ENCODE measurements at regions not wholly inside any gene's neighbourhood (a gene's known extent, or its start where the extent isn't known, plus 50 kb on each side); places are given as distances from the start of the nearest gene placed in this dataset.
"Not testable (repeated sequence)": the region's sequence is repeated elsewhere in the genome, so short reads cannot be mapped to it uniquely, and the experiment has no call there.

GRCh38 chr10:15921423-15921945 lies 61.2 kb upstream of the MINDY3 start:
- peak; percentile 46 for DNase-seq (ENCODE audit: low read depth, low spot score)

- DNase-seq (ENCODE audit: low read depth, low spot score) = no peak
Observed at GRCh38 chr10:15931376-15931775, 71.1 kb upstream of the MINDY3 start.

- DNase-seq (ENCODE audit: low read depth, low spot score) = not testable (repeated sequence)
Observed at GRCh38 chr10:15939543-15939942, 79.2 kb upstream of the MINDY3 start.

DNA sequence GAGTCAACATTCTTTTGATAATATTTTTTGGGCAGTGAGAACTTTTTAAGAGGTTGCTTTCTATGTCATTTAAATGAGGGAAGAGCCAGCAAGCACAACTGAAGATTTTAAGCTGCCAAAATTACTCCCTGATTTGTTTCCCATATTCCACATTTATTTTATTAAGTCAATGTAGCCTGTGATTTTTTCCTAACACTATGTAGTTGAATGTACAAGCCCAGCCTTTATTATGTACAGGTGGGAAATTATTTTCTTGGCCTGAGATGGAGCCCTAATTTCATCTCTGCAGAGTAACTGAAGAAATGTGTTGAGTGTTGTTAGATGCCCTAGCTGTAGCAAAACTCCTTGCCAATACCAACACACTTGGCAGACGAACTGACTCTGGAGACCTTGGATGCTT lies 83.1 kb upstream of the MINDY3 start:
- DNase-seq (ENCODE audit: low read depth, low spot score) = no peak

DNA sequence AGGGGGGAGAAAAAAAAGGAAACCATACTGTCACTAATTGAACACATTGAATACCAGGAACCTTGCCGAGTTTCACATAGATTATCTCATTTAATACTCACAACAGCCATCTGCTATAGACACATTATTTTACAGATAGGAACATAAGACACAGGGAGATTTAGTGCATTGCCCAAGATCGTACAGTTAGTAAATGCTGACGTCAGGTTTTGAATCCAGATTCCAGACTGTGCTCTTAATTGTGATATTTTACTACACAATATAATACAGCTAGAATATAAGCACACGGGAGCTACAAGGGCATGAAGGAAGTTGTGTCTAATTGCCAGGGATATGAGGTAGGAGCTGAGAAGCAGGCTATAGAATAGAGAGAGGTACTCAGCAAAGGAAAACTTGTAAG lies 93.9 kb upstream of the MINDY3 start:
- DNase-seq (ENCODE audit: low read depth, low spot score) = no peak

DNA sequence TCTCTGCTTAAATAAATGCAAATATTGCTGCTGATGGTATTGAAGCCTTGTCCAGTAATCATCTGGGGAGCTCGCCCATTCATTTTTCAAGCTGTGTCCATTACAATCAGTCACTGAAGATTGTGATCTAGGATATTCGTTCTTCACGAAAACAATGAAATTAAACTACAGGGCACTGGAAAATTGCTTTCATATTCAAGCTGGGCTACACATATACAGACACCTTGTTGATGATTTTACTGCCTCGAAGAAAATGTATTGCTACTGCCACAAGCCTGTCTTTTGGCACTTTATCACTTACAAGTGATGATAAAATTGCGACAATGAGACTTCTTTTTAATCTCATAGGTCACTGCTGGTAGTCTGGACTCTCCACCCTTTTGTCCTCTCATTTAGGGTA lies 100.0 kb upstream of the MINDY3 start:
- no peak for DNase-seq (ENCODE audit: low read depth, low spot score)

GRCh38 chr10:15972736-15973135 lies 112.4 kb upstream of the MINDY3 start:
- DNase-seq (ENCODE audit: low read depth, low spot score) = not testable (repeated sequence)

DNA sequence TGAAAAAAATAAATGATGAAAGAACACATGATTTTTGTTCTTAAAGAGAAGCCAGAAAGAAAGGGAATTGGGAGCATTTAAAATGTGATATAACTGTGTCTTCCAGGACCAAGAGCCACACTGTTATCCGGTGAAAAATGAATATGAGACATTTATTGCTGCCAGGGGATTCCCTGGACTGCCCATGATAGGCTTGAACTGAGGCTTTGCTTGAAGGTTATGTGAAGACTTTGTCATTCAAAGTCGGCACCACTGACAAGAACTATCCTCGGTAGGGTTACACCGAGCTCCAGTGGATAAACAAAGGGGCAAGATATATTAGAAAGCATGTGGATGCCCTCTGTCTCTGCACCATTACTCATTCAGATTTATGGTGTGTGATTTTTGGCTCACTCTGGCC lies 125.4 kb upstream of the MINDY3 start:
- no peak for DNase-seq (ENCODE audit: low read depth, low spot score)

GRCh38 chr10:15990535-15991129 lies 130.3 kb upstream of the MINDY3 start:
- peak; percentile 1 for DNase-seq (ENCODE audit: low read depth, low spot score)

DNA sequence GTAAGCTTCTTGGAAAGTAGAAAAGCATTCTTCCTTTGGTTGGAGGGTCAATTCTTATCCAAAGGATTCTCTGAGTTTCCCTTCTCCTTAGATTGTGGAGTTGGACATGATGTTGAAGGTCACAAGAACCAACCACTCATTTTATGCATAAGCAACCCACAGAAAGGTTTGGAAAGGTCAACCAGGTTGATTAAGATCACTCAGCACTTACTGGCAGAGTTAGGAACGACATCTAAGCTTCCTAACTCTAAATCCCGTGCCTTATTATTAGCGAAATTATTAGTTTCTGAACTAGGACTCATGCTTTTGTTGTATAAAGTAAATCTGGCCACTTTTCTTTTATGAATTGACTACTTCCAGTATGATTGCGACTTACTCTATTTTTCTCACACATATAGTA lies 137.0 kb upstream of the MINDY3 start:
- DNase-seq (ENCODE audit: low read depth, low spot score) = no peak

- DNase-seq (ENCODE audit: low read depth, low spot score) = no peak
Observed at GRCh38 chr10:16001581-16001980, 141.3 kb upstream of the MINDY3 start.

GRCh38 chr10:16009785-16010184 lies 149.5 kb upstream of the MINDY3 start:
- DNase-seq (ENCODE audit: low read depth, low spot score) = no peak

GRCh38 chr10:16011548-16011947 lies 151.2 kb upstream of the MINDY3 start:
- no peak for DNase-seq (ENCODE audit: low read depth, low spot score)

DNA sequence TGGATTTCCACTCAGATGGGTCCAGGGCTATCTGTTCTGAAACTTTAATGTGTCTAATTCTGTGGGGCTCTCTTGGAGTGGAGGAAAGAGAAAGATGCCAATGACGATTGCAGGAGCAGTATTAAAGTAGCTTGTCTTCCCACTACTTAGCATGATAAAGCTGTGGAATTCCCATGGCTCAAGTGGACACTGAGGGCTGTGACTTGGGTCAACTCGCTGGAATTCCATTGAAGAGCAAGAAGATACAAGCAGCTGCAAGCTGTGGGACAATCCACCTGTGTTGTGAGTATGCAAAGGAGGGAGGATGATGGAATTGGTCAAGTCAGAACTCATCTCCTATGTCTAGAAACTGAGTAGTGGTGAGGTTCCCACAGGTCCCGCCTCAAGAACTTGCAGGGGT lies 154.2 kb upstream of the MINDY3 start:
- peak; percentile 4 for DNase-seq (ENCODE audit: low read depth, low spot score)

- no peak for DNase-seq (ENCODE audit: low read depth, low spot score)
Observed at GRCh38 chr10:16016688-16017087, 156.4 kb upstream of the MINDY3 start.

- no peak for DNase-seq (ENCODE audit: low read depth, low spot score)
Observed at GRCh38 chr10:16020836-16021235, 160.5 kb upstream of the MINDY3 start.

GRCh38 chr10:16026832-16027231 lies 166.5 kb upstream of the MINDY3 start:
- DNase-seq (ENCODE audit: low read depth, low spot score) = not testable (repeated sequence)

GRCh38 chr10:16030562-16030961 lies 170.3 kb upstream of the MINDY3 start:
- DNase-seq (ENCODE audit: low read depth, low spot score) = no peak

- no peak for DNase-seq (ENCODE audit: low read depth, low spot score)
Observed at GRCh38 chr10:16049050-16049449, 188.7 kb upstream of the MINDY3 start.

GRCh38 chr10:16049782-16050181 lies 189.5 kb upstream of the MINDY3 start:
- no peak for DNase-seq (ENCODE audit: low read depth, low spot score)

DNA sequence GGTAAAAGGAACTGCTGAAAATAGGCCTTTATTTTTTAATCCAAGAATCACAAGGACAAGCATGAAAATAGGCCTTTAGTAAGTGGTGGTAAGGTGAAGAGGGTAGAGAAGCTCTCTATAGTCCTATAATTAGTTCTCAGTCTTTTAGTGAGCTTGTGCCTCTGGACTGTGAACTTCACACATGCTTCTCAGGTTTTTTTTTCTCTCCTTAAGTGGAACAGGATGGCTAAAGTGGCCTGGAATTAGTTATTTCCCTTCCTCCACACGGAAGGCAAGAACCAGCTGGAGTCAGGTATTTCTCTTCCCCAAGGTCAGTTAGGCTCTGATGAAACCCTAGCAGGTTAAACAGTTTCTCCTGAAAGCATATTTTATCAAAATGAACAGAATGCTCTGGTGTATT lies 203.0 kb upstream of the MINDY3 start:
- no peak for DNase-seq (ENCODE audit: low read depth, low spot score)

- not testable (repeated sequence) for DNase-seq (ENCODE audit: low read depth, low spot score)
Observed at GRCh38 chr10:16083551-16083950, 223.2 kb upstream of the MINDY3 start.

- no peak for DNase-seq (ENCODE audit: low read depth, low spot score)
Observed at GRCh38 chr10:16105082-16105481, 244.8 kb upstream of the MINDY3 start.

All from ELF-1 (cell line).